Esophagus muscularis mucosa (tissue), 4 donors: ENCODE measurements at regions not wholly inside any gene's neighbourhood (a gene's known extent, or its start where the extent isn't known, plus 50 kb on each side); places are given as distances from the start of the nearest gene placed in this dataset.

ENCODE experiments used
- CTCF ChIP-seq, 3 experiments: fragments of 200-600 bp in 2 of 3; fragments of 450-650 bp in 1 of 3; sonication (generic) in 2 of 3; IDR thresholded peaks; one replicate each; pipeline ENCODE4 v1.5.1; 2017 to 2019; ENCODE audit warnings: antibody characterized with exemption in 3 of 3, mild to moderate bottlenecking in 2 of 3, moderate library complexity in 1 of 3
- EP300 ChIP-seq: sonication (generic); formaldehyde crosslinking; IDR thresholded peaks from one replicate; pipeline ENCODE4 v1.6.1; 2017; ENCODE audit warnings: antibody characterized with exemption
- POLR2A ChIP-seq: fragments of 450-650 bp; IDR thresholded peaks from one replicate; pipeline ENCODE4 v1.6.1; 2017; ENCODE audit warnings: antibody characterized with exemption, moderate library complexity, mild to moderate bottlenecking, low read depth
- POLR2AphosphoS5 ChIP-seq, 2 donors: sonication (generic); formaldehyde crosslinking; IDR thresholded peaks; one replicate each; pipeline ENCODE4 v1.6.1; 2017; ENCODE audit warnings: antibody characterized with exemption in 2 of 2

GRCh38 chr1:243942196-243943150, 92.4 kb upstream of the AKT3 start:
- TF ChIP-seq CTCF (IDR thresholded peaks at IDR 0.05), result no peak
- no peak for TF ChIP-seq POLR2A
- TF ChIP-seq POLR2AphosphoS5 (IDR thresholded peaks at IDR 0.05), result no peak
- TF ChIP-seq EP300, result no peak
